HL-60 (cell line): ENCODE measurements at regions not wholly inside any gene's neighbourhood (a gene's known extent, or its start where the extent isn't known, plus 50 kb on each side); places are given as distances from the start of the nearest gene placed in this dataset.

Experiments used
- DNase-seq, 2 experiments: peaks; one replicate each; pipeline ENCODE4 v3.0.0-alpha.2; 2010 to 2020; ENCODE audit warnings: low read depth in 1 of 2, low spot score in 1 of 2
- H3K27ac ChIP-seq: fragments of 250-450 bp; sonication (Bioruptor Pico); replicated peaks from 2 replicates; pipeline ENCODE4 v1.5.1; 2020; ENCODE audit warnings: mild to moderate bottlenecking, moderate library complexity
- H3K27me3 ChIP-seq: fragments of 250-450 bp; sonication (Bioruptor Pico); 2 replicates; pipeline ENCODE4 v1.5.1; 2021; ENCODE audit warnings: mild to moderate bottlenecking, moderate library complexity; ENCODE audit not compliant: insufficient read depth, poor library complexity, severe bottlenecking
- H3K4me3 ChIP-seq: replicated peaks from 2 replicates; pipeline ENCODE4 v1.5.1; 2011; ENCODE audit warnings: mild to moderate bottlenecking, control low read depth, low read length; ENCODE audit not compliant: insufficient read depth
- CTCF ChIP-seq: IDR thresholded peaks from one replicate; pipeline ENCODE4 v1.5.1; 2011; ENCODE audit warnings: low read length, control low read depth, inconsistent platforms; ENCODE audit not compliant: insufficient read depth
- GABPA ChIP-seq: IDR thresholded peaks from 2 replicates; pipeline ENCODE4 v1.6.1; 2012; ENCODE audit warnings: low read depth
- POLR2AphosphoS5 ChIP-seq: IDR thresholded peaks from 2 replicates; pipeline ENCODE4 v1.6.1; 2012; ENCODE audit warnings: low read depth
- REST ChIP-seq: IDR thresholded peaks from 2 replicates; pipeline ENCODE4 v1.6.1; 2012; ENCODE audit warnings: low read depth; ENCODE audit not compliant: insufficient replicate concordance
- SPI1 ChIP-seq: IDR thresholded peaks from 2 replicates; pipeline ENCODE4 v1.6.1; 2012; ENCODE audit warnings: low read depth, mild to moderate bottlenecking, borderline replicate concordance

DNA sequence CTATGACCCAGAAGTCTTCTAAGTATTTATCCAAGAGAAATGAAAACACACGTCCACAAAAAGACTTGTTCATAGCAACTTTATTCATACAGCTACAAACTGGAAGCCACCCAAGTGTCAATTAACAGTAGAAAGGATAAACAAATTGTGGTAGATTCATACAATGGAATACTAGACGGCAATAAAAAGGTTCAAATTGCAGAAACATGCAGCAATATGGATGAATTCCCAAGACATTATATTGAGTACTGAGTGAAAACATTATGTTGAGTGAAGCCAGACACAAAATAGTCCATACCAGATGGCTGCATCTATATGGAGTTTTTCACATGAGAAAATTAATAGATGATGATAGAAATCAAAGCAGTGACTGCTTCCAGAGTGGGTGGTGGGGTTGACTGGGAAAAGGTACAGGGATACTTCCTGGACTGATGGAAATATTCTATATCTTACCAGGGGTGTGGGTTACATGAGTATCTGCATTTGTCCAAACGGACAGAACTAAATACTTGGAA lies 292.0 kb downstream of the FGFR2 start:
- DNase-seq: no peak
- Histone ChIP-seq H3K4me3 (no peak overlapping the region), H3K27me3 (peaks cover 8% of the 10 kb centered on the region), H3K27ac (no peak overlapping the region)
- TF ChIP-seq POLR2AphosphoS5: no peak
- no peak for TF ChIP-seq CTCF
- no peak for TF ChIP-seq GABPA
- no peak for TF ChIP-seq REST
- no peak for TF ChIP-seq SPI1

DNA sequence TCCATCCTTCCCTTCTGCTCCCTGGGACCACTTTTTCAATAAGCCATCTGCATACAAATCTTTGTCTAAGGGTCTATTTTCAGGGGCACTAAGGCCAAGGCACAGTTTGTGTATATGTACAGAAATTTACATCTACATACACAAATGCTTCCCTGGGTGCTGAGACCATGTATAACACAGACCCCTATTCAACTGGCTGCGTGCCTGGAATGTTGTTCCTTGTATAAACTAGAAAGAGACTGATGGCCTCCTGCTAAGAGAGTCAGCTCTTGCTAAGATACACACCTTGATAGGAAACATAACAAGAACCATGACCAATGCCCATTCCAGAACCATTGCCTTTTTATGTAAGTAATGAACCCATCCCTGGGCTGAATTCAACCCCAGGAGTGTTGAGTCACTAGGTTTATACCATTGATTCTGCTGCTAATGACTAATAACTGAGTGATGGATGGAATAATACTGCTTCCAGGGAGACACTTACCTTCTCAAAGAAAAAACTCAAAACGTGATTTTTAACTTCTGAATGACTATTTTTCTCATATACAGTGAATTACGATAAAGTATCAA lies 290.7 kb downstream of the FGFR2 start:
- no peak for DNase-seq
- TF ChIP-seq GABPA: no peak
- no peak for TF ChIP-seq POLR2AphosphoS5
- no peak for TF ChIP-seq CTCF
- no peak for TF ChIP-seq SPI1
- no peak for TF ChIP-seq REST
- H3K4me3 ChIP-seq: no peak overlapping the region
- H3K27ac ChIP-seq: no peak overlapping the region
- peaks cover 8% of the 10 kb centered on the region for H3K27me3 ChIP-seq

GRCh38 chr10:121308020-121308419 lies 290.2 kb downstream of the FGFR2 start:
- H3K4me3 ChIP-seq: no peak overlapping the region
- no peak for TF ChIP-seq REST
- TF ChIP-seq POLR2AphosphoS5: no peak
- no peak for TF ChIP-seq CTCF
- no peak for TF ChIP-seq SPI1
- TF ChIP-seq GABPA: no peak
- H3K27ac ChIP-seq: no peak overlapping the region
- H3K27me3 ChIP-seq: peaks cover 8% of the 10 kb centered on the region
- DNase-seq: no peak
